Erythroblast (primary cell): ENCODE measurements at regions not wholly inside any gene's neighbourhood (a gene's known extent, or its start where the extent isn't known, plus 50 kb on each side); places are given as distances from the start of the nearest gene placed in this dataset.

ENCODE experiments used
- GATA1 ChIP-seq: IDR thresholded peaks from 2 replicates; pipeline ENCODE4 v1.6.1; 2011; ENCODE audit warnings: low read depth, mild to moderate bottlenecking, control low read depth, low read length, moderate library complexity
- POLR2A ChIP-seq: IDR thresholded peaks from 2 replicates; pipeline ENCODE4 v1.6.1; 2011; ENCODE audit warnings: mild to moderate bottlenecking, low read length

GRCh38 chr11:29309992-29310391 is 706.8 kb downstream of the KCNA4 start:
- no peak for TF ChIP-seq POLR2A
- TF ChIP-seq GATA1 = no peak
